ENCODE measurements at regions not wholly inside any gene's neighbourhood (a gene's known extent, or its start where the extent isn't known, plus 50 kb on each side); places are given as distances from the start of the nearest gene placed in this dataset.

- no peak for DNase-seq
Observed at GRCh38 chr12:3987571-3987970, 114.4 kb upstream of the PARP11 start.

GRCh38 chr12:3980504-3981272 is 107.5 kb upstream of the PARP11 start:
- no peak for DNase-seq

DNA sequence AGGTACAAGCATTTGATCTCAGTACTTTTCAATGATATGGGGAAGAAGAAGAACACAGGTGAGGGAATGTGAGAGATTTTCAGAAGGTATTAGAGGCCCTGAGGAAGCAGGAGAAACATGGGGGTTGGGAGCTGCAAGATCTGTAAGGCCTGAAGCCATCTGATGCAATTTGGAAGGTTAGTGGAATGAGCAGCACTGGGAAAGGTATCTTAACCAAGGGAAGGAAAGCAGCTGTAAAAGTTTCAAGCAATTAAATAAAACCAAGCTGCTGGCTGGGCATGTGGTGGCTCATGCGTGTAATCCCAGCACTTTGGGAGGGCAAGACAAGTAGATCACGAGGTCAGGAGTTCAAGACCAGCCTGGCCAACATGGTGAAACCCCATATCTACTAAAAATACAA is 104.4 kb upstream of the PARP11 start:
- no peak for DNase-seq

DNA sequence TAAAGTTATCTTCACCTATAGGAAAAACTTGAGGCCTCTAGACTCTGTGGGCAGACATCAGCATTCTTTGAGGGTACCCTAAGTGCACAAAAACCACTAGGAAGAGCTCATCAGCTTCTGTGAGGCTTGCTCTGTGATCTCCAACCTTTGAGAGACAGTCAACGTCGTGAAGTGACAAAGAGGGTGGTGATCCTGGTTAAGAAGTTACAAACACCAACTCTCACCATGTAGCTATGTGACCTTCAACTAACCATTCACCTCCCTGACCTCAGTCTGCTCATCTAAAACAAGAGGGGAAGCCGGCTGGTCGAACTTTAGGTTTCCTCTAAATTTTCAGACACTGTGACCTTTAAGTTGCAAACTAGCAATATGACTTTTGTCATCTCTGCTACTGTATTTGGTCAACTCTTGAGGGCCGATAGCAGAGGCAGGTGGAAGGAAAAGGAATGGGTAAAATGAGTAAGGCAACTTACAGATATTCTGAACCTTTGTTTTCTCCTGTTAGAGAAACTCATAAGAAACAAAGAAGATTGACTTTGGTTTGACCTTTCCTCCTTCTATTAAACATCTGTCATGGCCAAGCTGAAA is 103.2 kb upstream of the PARP11 start:
- no peak for DNase-seq

GRCh38 chr12:3975652-3976051 is 102.5 kb upstream of the PARP11 start:
- DNase-seq: no peak

DNA sequence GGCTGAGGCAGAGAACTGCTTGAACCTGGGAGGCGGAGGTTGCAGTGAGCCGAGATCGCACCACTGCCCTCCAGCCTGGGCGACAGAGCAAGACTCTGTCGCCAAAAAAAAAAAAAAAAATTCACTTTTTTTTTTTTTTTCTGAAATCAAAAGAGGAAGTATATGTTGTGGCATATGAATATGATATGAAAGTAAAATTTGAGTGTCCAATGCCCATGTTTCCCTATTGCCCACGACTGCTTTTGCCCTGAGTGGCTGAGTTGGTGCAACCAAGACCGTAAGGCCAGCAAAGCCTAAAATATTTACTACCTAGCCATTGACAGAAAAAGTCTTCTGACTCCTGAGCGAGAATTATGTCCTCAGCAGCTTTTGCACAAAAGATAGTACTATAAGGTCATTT is 101.7 kb upstream of the PARP11 start:
- DNase-seq: no peak

DNA sequence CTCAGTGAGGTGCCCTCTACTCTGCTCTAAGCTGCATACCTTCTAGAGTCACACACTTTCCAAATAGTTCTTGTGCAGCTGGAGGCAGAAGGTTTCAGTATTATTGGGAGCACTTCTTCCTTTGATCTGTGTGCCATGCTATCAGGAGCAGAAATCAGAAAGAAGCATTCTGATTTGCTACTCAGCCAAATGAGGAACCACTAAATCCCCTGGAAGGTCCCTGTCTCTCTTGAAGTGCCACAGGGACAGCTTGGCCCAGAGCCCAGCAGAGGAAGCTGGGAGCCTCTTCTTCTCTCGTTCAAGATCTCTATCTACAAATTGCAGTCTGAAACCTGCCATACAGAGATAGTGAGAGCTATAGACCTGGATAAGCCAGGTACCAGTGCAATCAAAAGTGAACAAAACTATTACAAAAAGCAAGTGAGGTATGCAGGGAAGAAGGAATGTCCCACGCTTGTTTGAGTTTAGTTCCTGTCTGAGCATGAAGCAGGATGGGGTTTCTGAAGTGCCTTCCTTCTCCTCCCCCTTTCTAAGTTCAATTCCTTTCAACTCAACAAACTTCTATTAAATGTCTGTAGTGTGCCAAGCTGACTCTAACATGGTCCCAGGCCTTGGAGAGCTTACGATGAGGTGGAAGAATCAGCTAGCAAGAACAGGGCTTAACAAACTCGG is 100.9 kb upstream of the PARP11 start:
- DNase-seq: no peak

- no peak for DNase-seq
Observed at GRCh38 chr12:3973269-3973884, 100.2 kb upstream of the PARP11 start.

DNA sequence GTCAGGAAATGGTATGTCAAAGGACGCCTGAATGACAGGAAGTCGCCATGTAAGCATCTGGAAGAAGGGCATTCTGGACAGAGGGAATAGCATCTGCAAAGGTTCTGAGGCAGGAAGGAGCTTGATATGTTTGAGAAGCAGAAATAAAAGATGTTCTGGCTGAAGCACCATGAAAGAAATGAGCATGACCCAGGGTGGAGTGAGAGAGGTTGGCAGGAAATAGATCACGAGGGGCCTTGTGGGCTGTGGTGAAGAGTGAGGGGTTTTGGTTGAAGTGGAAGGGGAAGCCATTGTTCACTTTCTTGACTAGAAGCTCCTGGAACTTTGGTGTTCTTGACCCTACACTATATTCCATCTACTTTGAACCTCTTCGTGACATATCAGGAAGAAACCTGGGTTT is 99.4 kb upstream of the PARP11 start:
- no peak for DNase-seq

GRCh38 chr12:3968523-3968922 is 95.3 kb upstream of the PARP11 start:
- no peak for DNase-seq

DNA sequence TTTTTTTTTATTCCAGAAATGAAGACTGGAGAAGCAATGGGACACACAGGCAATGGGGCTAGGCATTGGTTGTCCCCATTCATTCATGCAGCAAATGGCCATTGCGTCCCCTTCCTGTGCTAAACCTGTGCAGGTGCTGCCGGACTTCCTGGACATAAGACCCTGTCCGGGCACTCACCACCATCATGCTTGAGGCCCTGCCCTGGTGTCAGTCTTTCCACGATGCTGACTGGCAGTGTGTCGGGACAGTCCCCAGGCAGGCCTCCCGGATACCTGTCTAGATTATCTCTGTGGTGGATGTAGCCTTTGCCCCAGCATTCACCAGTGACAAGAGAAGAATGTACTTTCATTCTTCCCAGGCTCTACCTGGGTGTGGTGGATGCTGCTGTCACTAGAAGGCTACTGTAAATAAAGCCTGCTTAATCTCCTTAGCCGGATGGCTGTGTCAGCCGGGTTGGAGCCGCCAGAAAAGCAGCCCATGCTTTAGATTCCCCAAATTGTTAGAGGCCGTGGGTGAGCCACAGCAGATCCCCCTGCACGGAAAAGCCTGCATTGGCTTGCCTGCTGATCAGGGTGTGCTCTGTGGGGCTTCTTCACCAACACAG is 94.5 kb upstream of the PARP11 start:
- no peak for DNase-seq

- DNase-seq: no peak
Observed at GRCh38 chr12:3966376-3966775, 93.2 kb upstream of the PARP11 start.

DNA sequence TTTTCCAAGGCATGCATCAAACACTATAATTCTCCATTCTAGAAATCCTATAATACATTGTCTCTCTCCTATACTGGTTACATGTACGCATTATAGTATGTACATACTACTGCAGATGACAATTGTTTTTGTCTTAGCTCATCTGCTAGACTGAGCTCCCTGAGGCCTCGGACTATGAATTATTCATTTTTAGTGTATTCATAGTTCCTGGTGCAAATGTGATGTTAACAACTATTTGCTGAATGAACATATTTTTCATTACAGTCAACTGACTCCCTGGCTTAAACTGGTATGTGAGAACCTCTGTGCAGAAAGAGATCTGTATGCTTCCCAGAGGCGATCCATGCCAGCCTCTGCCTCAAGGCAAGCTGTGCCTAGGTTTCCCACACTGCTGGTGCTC is 91.8 kb upstream of the PARP11 start:
- DNase-seq: no peak

- peak in 1 of 3 experiments; percentile 13 for DNase-seq
Observed at GRCh38 chr12:3964439-3964838, 91.2 kb upstream of the PARP11 start.

DNA sequence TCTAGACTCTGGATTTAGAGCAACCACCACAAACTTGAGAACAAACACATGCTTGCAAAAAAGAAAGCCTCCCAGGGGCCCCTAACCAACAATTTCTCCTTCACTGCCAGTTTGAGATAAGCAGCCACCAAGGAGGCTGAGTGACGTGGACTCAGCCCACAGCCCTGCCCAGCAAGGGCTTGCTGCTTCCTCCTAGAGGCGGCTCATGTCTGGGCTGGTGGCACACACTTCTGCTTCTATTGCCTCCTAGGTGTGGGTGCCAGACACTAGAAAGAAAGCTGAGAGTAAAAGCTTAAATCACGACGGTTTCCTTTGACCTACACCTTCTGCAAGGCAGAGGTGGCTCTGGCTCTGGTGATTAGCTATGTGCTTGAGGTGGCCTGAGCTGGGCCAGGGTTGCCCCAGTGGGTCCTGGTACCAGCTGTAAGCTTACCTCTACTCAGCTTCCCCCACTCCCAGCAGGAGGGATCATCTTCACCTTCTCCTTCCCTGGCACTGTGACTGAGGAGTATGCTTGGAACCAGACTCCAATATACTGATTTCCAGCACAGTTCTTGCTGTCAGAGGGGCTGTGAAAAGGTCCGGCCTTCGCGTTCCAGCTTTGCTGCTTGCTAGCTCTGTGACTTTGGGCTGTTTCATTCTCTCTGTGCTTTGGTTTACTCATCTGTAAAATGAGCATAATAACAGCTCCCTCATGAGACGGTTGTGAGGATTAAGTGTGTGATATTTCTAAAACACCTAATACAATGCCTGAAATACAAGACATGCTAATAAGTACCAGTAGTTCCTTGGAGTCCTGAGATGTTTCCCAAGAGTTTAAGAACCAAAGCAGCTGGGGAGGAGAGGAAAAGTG is 89.7 kb upstream of the PARP11 start:
- DNase-seq: no peak

DNA sequence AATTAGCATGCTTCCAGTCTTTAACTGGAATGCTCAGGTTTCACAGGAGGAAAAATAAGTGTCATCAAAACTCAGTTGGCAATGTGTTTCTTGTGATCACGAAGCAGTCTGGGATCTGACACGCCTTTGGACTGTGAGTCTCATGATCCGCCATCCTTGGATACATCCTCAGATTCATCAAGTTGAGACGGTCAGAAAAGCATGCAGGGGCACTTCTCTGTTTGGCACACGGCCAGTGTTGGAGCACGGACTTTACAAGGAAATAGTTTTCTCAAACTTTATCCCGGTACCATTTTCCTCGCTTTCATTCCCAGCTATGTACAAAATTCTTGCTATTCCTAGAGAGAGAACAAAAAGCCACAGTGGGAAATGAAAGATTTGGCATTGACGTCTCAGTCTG is 88.4 kb upstream of the PARP11 start:
- no peak for DNase-seq

DNA sequence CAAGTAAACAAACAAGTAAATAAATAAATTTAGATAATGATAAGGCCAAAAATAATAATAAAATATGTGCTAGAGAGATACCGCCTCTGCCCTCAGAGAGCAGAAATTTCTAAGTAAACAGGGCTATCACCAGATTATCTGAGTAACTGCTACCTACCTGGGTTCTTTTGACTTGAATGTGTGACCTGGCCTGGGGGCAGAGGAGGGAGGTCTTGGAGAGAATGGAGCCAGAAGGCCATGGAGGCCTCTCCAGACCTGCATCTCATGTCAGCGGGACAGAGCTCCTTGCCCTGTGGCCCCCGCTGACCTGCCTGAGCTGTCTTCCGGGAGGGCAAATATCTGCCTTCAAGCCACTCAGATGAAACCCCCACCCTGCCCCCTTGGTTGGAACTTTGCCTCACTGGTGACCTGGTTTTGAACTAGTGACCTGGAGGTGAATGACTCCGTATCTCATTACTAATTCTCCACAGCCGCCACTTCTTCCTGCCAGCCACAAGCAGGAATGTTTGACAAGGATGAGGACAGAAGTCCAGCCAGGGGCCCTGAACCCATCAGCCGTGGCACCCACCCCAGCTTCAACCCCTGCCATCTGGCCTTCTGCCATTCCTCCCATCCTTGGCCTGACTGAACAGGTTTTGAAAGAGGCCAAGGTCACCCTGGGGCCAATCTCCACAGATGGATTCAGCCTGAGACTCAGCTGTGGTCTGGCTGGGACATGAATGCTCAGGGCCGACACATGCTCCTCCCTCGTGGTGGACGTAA is 86.8 kb upstream of the PARP11 start:
- DNase-seq: no peak

DNA sequence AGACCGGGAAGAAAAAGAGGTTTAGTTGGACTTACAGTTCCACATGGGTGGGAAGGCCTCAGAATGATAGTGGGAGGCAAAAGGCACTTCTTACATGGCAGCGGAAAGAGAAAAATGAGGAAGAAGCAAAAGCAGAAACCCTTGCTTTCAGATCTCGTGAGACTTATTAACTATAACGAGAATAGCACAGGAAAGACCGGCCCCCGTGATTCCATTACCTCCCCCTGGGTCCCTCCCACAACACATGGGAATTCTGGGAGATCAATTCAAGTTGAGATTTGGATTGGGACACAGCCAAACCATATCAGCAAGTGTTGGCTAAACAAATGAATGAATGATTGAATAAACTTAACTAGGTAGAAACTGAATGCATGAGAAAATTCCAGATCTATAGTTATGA is 85.3 kb upstream of the PARP11 start:
- DNase-seq: no peak

DNA sequence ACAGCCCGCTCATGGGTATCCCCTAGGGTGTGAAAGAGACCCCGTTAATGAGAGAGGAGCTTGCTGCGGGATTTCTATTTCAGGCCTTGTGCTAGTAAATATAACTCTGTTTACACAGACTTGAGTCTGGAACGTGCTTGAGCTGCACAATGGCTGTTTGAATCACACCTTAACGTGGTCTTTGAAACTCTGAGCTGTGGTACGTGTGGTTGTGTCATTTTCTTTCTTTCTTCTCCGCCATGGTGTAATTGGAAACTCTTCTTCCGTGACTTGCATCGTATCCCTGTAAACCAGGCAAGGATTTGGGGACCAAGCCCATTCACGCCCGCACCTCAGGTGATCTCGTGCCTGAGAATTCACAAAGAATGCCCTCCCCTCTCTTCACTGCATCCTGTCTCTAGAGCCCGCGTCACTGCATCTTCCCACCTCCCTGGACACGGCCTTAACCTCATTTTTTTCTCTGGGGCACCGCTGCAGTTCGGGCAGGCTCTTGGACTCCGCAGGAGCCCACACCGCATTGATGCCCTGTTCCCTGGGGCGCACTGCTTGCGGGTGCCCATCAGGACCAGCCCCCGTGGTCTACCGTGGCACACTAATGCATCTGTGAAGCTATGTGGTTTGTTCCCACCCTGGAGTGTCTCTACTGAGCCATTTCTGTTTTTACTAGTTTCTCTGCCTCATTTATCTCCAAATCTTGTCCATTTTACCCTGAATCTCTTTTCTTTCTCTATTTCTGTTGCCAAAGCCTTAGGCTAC is 78.4 kb upstream of the PARP11 start:
- peak in 1 of 3 experiments; percentile 10 for DNase-seq

DNA sequence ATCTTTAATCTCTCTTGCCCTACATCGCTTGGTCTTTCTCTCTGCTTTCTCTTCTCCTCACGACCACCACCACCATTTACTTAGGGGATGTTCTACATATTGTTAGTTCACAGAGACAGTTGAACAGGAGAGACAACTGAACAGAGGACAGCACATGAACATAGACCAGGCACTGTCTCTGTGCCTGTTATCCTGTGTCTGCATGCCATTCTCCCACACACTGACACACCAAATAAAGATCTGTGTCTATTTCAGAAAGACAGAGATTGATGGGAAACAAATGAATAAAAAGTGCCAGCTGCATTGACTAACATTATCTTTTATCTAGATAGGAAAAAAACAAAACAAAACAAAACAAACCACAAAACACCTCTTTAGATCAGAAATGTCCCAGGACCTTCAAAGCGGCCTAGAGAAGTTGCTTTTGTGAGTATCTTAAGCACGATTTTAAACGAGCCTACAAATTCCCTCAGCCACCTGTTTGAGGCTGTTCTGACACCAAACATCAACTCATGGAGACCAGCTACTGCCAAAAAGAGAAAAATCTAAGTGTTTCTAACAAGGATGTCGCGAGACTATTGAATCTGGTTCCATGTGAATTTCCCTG is 77.6 kb upstream of the PARP11 start:
- no peak for DNase-seq

Measured in NCI-H1417 (cell line).